Vagina (tissue), 2 donors: ENCODE measurements at regions not wholly inside any gene's neighbourhood (a gene's known extent, or its start where the extent isn't known, plus 50 kb on each side); places are given as distances from the start of the nearest gene placed in this dataset.

ENCODE experiments used
- POLR2AphosphoS5 ChIP-seq, 2 donors: sonication (generic); formaldehyde crosslinking; IDR thresholded peaks; one replicate each; pipeline ENCODE4 v1.9.0; 2017; ENCODE audit warnings: antibody characterized with exemption in 2 of 2, mild to moderate bottlenecking in 2 of 2, low read depth in 1 of 2; ENCODE audit not compliant: insufficient read depth in 1 of 2
- TF ChIP-seq, protein P1 (sequence below), 3 experiments: fragments of 450-650 bp in 2 of 3; fragments of 200-600 bp in 1 of 3; sonication (generic) in 1 of 3; IDR thresholded peaks; one replicate each; pipeline ENCODE4 v1.5.1; 2017 to 2019; ENCODE audit warnings: antibody characterized with exemption in 3 of 3, mild to moderate bottlenecking in 2 of 3, moderate library complexity in 2 of 3

DNA sequence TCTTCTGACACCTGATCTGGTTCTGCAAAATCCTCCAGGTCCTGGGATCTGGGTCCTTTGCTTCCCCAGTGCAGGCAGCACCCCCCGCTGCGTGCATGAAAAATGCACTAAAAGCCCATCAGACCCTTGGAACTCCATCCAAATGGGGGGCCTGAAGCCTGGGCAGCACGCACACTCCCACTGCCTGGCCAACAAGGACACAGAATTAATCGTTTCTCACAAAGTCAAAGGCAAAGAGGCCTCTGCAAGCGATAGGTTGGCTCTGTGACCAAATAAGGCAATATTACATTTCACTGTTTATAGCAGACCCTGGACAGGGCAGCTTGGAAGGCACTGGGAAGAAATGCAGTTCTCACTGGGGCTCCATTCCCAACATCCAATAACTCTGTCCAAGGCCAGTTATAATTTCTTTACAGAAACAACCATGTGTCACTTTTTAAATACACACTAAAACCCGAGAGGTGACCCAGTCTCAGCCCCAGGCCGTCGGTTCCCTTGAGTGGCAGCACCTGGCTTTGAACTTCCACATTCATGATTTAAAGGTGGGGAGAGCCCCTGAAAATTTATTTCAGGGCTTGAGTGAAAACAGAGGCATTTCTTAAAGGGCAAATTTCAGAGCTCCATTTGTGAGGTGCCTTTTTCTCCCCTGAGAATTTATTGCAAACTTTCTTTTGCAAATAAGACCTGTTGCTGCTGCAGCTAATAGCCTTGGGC lies 114.4 kb upstream of the ANO1 start:
- TF ChIP-seq, protein P1, sequence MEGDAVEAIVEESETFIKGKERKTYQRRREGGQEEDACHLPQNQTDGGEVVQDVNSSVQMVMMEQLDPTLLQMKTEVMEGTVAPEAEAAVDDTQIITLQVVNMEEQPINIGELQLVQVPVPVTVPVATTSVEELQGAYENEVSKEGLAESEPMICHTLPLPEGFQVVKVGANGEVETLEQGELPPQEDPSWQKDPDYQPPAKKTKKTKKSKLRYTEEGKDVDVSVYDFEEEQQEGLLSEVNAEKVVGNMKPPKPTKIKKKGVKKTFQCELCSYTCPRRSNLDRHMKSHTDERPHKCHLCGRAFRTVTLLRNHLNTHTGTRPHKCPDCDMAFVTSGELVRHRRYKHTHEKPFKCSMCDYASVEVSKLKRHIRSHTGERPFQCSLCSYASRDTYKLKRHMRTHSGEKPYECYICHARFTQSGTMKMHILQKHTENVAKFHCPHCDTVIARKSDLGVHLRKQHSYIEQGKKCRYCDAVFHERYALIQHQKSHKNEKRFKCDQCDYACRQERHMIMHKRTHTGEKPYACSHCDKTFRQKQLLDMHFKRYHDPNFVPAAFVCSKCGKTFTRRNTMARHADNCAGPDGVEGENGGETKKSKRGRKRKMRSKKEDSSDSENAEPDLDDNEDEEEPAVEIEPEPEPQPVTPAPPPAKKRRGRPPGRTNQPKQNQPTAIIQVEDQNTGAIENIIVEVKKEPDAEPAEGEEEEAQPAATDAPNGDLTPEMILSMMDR (IDR thresholded peaks at IDR 0.05) = no peak
- no peak for TF ChIP-seq POLR2AphosphoS5 (IDR thresholded peaks at IDR 0.05; ENCODE audit: insufficient read depth in 1 of 2, low read depth in 1 of 2)
